Epithelial cell of esophagus (primary cell): ENCODE measurements at regions not wholly inside any gene's neighbourhood (a gene's known extent, or its start where the extent isn't known, plus 50 kb on each side); places are given as distances from the start of the nearest gene placed in this dataset.

Experiments used
- DNase-seq: peaks from one replicate; pipeline ENCODE4 v3.0.0; 2010; ENCODE audit warnings: low read depth
- H3K4me3 ChIP-seq: 2 replicates; pipeline ENCODE4 v1.5.1; 2011; ENCODE audit warnings: mild to moderate bottlenecking, low read length, control low read depth
- TF ChIP-seq, protein P1 (sequence below): IDR thresholded peaks from 2 replicates; pipeline ENCODE4 v1.5.1; 2011; ENCODE audit warnings: low read depth, mild to moderate bottlenecking, low read length, control low read depth, inconsistent platforms; ENCODE audit not compliant: insufficient read depth; ENCODE audit errors: missing control alignments

DNA sequence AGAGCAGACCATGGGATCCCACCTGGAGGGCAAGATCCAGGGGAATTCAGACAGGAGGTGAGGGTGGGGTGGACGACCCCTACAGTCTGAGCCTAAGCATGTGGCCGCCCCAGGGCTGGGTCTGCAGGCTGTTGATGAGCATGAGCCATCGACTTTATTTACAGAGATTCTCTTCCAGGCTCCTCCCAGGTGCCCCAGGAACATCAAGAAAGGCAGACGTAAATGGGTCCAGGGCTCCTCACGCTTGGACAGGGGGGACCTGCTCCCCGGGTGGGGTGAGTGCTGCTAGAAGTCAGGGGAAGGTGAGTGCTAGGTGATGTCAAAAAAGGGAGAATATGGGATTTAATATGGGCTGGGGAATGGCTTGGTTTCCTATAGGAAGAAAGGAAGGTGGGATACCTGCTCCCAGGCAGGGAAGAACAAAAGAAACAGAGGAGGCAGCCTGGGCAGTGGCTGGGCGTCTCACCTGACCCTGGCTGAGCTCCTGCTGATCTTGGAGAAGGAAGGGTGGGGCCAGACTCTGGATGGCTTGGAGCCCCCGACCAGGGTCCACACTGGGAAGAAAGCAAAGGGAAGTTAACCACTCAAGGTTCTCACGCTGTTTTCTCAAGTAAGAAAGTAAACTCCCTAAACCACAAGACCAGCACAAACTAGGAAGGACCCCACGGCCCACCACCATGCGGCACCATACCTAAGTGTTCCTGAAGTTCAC lies 162.1 kb upstream of the SHH start:
- DNase-seq = no peak
- H3K4me3 ChIP-seq = no peak overlapping the region
- TF ChIP-seq, protein P1, sequence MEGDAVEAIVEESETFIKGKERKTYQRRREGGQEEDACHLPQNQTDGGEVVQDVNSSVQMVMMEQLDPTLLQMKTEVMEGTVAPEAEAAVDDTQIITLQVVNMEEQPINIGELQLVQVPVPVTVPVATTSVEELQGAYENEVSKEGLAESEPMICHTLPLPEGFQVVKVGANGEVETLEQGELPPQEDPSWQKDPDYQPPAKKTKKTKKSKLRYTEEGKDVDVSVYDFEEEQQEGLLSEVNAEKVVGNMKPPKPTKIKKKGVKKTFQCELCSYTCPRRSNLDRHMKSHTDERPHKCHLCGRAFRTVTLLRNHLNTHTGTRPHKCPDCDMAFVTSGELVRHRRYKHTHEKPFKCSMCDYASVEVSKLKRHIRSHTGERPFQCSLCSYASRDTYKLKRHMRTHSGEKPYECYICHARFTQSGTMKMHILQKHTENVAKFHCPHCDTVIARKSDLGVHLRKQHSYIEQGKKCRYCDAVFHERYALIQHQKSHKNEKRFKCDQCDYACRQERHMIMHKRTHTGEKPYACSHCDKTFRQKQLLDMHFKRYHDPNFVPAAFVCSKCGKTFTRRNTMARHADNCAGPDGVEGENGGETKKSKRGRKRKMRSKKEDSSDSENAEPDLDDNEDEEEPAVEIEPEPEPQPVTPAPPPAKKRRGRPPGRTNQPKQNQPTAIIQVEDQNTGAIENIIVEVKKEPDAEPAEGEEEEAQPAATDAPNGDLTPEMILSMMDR = no peak

DNA sequence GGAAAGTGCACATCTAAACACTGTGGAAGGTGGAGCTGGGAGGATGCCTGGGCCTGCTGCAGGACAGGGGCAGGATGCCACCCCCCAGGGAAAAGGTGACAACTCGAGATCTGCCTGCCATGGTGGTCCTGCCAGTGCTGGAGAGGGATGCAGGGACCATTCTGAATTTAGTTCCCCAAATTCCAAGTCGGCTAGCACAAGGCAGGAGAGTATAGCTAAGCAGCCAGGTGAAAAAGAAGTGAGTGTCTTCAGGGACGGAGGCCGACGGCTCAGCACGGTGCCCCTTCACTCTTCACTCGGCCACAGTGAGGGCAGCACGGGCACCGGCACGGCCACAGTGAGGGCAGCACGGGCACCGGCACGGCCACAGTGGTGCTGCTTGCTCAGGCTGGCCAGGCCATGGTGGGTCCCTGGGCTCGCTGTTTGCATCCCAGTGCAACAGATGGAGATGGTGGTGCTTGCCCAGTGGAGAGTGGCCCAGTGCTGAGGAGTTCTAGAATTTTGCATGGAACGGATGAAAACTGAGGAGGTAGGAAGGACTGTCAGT lies 161.3 kb upstream of the SHH start:
- no peak for DNase-seq
- no peak overlapping the region for H3K4me3 ChIP-seq
- TF ChIP-seq, protein P1 = no peak

DNA sequence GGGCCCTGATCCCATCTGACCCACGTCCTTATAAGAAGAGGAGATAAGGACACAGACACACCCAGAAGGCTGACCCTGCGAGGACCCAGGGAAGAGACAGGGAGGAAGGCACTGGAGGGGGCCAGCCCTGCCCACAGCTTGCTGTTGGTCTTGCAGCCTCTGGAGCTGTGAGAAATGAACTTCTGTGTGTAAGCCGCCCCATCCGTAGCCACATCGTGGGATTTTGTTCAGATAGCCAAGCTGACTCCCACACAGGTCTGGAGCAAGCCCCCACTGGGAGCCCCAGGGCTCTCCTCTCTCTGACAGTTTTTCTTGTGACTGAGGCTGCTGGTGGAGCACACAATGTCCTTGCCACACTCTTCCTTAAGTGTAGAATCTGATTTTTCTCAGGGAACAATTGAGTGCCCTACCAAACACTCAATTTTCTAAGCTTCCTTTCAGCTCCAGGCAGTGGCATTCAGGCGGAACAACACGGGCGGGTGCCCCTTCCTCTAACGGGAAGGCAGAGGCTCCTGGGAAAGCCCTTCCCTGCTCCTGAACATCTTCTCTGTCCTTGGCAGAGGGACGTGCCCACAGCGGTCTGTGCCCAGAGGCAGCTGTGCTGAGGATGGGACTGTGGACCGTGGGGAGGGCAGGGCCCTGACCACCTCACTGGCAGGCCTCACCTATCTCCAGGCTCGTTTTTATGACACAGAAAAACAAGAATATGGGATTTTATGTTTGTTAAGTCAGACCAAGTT lies 160.6 kb upstream of the SHH start:
- no peak overlapping the region for H3K4me3 ChIP-seq
- no peak for DNase-seq
- TF ChIP-seq, protein P1 = no peak

DNA sequence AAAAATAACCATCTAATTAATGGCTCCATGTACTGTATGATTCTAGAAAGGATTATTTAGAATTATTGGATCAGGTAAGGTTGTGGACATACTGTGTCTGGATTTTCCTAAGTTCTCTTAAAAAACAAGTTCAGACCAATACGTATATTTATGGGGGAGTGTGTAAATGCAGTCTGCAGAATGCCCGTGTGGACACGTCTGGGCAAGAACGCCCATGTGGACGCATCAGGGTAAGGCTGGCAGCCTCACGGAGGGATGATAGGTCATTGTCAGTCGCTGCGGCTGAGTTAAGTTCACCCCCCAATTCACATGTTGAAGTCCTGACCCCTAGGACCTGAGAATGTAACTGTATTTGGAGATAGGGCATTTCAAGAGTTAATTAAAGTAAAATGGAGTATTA lies 160.0 kb upstream of the SHH start:
- TF ChIP-seq, protein P1 = no peak
- H3K4me3 ChIP-seq = no peak overlapping the region
- peak; percentile 57 for DNase-seq

DNA sequence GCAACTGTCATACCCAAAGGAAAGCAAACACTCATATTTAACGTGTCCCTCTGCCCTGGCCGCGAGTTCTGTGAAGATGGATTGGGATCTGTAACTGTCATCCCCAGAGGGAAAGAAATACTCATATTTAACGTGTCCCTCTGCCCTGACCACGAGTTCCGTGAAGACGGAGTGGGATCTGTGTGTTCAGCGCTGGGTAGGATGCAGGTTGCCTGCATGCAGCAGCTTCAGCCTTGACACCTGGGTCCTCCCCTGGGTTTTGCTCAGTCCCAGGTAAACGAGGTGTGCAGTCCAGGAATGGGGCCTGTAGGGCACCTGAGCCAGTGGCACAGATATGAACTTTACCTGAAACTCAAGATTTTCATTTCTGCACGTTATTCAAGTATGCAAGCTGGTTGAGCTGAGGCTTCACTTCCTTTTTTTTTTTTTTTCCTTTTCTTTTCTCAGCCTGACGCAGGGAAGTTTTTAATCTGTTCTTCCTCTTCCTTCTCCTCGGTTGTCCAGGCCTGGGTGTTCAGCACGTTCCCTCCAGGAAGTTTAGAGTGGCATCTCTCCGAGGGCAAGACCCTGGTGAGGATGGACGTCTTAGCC lies 159.0 kb upstream of the SHH start:
- H3K4me3 ChIP-seq = no peak overlapping the region
- no peak for DNase-seq
- TF ChIP-seq, protein P1 = no peak

DNA sequence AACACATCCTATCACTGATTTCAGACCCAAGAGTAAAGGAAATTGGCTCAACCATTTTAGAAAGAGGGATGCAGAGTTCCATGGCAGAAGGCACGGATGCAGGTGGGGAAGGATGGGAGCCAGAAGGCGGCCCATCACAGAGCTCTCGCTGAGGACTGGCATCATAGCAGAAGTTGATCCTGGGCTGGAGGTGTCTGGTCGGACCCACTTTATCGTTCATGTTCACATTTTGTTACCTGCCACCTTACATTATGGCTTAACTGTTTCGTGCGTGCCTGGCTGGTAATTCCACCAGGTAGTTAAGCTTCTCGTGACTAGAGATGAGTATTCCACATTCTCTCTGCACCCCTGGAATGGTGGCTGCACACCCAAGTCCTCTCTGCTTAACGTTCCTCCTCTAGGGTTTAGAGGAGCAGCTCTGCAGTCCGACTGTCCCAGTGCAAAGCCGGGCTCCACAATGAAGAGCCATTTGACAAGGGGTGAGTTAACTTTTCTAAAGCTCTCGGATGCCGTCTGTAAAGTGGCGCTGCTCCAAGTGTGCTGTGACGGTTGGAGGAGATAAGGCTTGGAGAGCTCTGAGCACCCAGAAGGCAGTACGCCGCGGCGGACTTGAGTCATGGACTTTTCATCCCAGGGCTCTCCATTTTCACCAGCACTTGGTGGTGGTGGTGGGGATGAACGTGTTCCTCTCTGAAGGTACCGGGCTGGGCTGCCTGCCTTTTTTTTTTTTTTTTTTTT lies 157.1 kb upstream of the SHH start:
- TF ChIP-seq, protein P1 = no peak
- DNase-seq = no peak
- no peak overlapping the region for H3K4me3 ChIP-seq
